H1 (cell line): ENCODE measurements at regions not wholly inside any gene's neighbourhood (a gene's known extent, or its start where the extent isn't known, plus 50 kb on each side); places are given as distances from the start of the nearest gene placed in this dataset.

Source experiments
- CTCF ChIA-PET: fragments of 300-600 bp; sonication (Branson Sonifier 250); formaldehyde crosslinking; loops from one replicate; lab custom pipeline; 2021; ENCODE audit not compliant: partially characterized antibody; lab: Charles Lee
- POLR2A ChIA-PET: fragments of 300-600 bp; sonication (Branson Sonifier 250); formaldehyde crosslinking; loops from one replicate; lab custom pipeline; 2021; ENCODE audit warnings: inconsistent platforms; ENCODE audit not compliant: partially characterized antibody; lab: Charles Lee
- DNase-seq, 2 experiments: peaks; one replicate each; pipeline versions ENCODE4 v3.0.0 to v3.0.0-alpha.2; 2010 to 2022; ENCODE audit warnings: low spot score in 2 of 2, low read depth in 1 of 2, mixed read lengths in 1 of 2
- FAIRE-seq: peaks from 2 replicates; lab custom pipeline; 2011; peaks lifted over from hg19 to GRCh38; lab: Jason Lieb, UNC
- H2AFZ ChIP-seq: 2 replicates; pipeline ENCODE4 v1.8.1; 2012; ENCODE audit warnings: low read length, inconsistent platforms
- H2AK5ac ChIP-seq: 2 replicates; pipeline ENCODE4 v1.6.1; 2013; ENCODE audit warnings: low read depth, low read length
- H2BK120ac ChIP-seq: replicated peaks from 2 replicates; pipeline ENCODE3; 2013; ENCODE audit warnings: low read depth, low read length, inconsistent platforms
- H2BK12ac ChIP-seq: 2 replicates; pipeline ENCODE4 v1.6.1; 2013; ENCODE audit warnings: low read depth, low read length
- H2BK15ac ChIP-seq: 2 replicates; pipeline ENCODE4 v1.6.1; 2013; ENCODE audit warnings: low read length
- H2BK20ac ChIP-seq: 2 replicates; pipeline ENCODE4 v1.6.1; 2013; ENCODE audit warnings: low read length
- H2BK5ac ChIP-seq: 2 replicates; pipeline ENCODE4 v1.6.1; 2013; ENCODE audit warnings: low read depth, low read length
- H3K14ac ChIP-seq: 2 replicates; pipeline ENCODE4 v1.6.1; 2013; ENCODE audit warnings: inconsistent platforms; ENCODE audit not compliant: insufficient read length
- H3K18ac ChIP-seq: 2 replicates; pipeline ENCODE4 v1.6.1; 2013; ENCODE audit warnings: low read length; ENCODE audit errors: extremely low read depth
- H3K23ac ChIP-seq: 2 replicates; pipeline ENCODE4 v1.6.1; 2013; ENCODE audit warnings: inconsistent platforms; ENCODE audit not compliant: insufficient read length
- H3K23me2 ChIP-seq: 2 replicates; pipeline ENCODE4 v1.6.1; 2013; ENCODE audit warnings: low read depth, low read length
- H3K27ac ChIP-seq: 2 replicates; pipeline ENCODE4 v1.6.1; 2011; ENCODE audit warnings: low read depth, low read length, inconsistent platforms
- H3K27me3 ChIP-seq, 4 experiments: replicated peaks in 1 of 4; 1 replicate in 1 of 4; 2 replicates in 3 of 4; pipeline versions ENCODE4 v1.6.1 to v1.8.1; 2011 to 2013; ENCODE audit warnings: low read length in 3 of 4, mild to moderate bottlenecking in 3 of 4, inconsistent platforms in 2 of 4, mixed read lengths in 2 of 4, moderate library complexity in 1 of 4; ENCODE audit not compliant: control insufficient read depth in 3 of 4, insufficient read depth in 3 of 4; ENCODE audit errors: extremely low read depth in 1 of 4
- H3K36me3 ChIP-seq, 4 experiments: 2 replicates each; pipeline versions ENCODE4 v1.6.1 to v1.8.1; 2011 to 2013; ENCODE audit warnings: mild to moderate bottlenecking in 4 of 4, low read length in 3 of 4, moderate library complexity in 2 of 4, control low read depth in 1 of 4, inconsistent platforms in 1 of 4; ENCODE audit not compliant: insufficient read depth in 4 of 4, control insufficient read depth in 2 of 4
- H3K4ac ChIP-seq: replicated peaks from 2 replicates; pipeline ENCODE3; 2013; ENCODE audit warnings: low read length, low read depth, mixed read lengths, inconsistent platforms; ENCODE audit not compliant: insufficient read length
- H3K4me1 ChIP-seq, 4 experiments: replicated peaks in 1 of 4; 1 replicate in 1 of 4; 2 replicates in 3 of 4; pipeline versions ENCODE4 v1.6.1 to v1.8.1; 2011 to 2013; ENCODE audit warnings: low read length in 3 of 4, inconsistent platforms in 2 of 4, mixed read lengths in 1 of 4; ENCODE audit not compliant: insufficient read depth in 4 of 4, control insufficient read depth in 3 of 4
- H3K4me2 ChIP-seq, 2 experiments: 2 replicates each; pipeline versions ENCODE4 v1.6.1 to v1.8.1; 2011 to 2013; ENCODE audit warnings: low read depth in 2 of 2, low read length in 2 of 2, control low read depth in 1 of 2, inconsistent platforms in 1 of 2, mild to moderate bottlenecking in 1 of 2; ENCODE audit not compliant: insufficient read depth in 1 of 2
- H3K4me3 ChIP-seq, 4 experiments: fragments of 200-600, 300-600 bp in 1 of 4; sonication (generic), shearing (Covaris generic), sonication (Bioruptor Twin) in 1 of 4; 2 replicates each; pipeline versions ENCODE4 v1.5.1 to v1.8.1; 2011 to 2016; ENCODE audit warnings: low read length in 4 of 4, low read depth in 3 of 4, control low read depth in 2 of 4, inconsistent platforms in 2 of 4, mild to moderate bottlenecking in 2 of 4, mixed read lengths in 1 of 4, moderate library complexity in 1 of 4; ENCODE audit not compliant: insufficient read depth in 2 of 4; ENCODE audit errors: extremely low read depth in 1 of 4
- H3K56ac ChIP-seq: replicated peaks from 2 replicates; pipeline ENCODE3; 2013; ENCODE audit warnings: low read depth, mild to moderate bottlenecking, mixed read lengths, low read length, inconsistent platforms; ENCODE audit not compliant: insufficient read length
- H3K79me1 ChIP-seq: 2 replicates; pipeline ENCODE4 v1.6.1; 2013; ENCODE audit warnings: low read depth, low read length, control low read depth
- H3K79me2 ChIP-seq, 2 experiments: 2 replicates each; pipeline versions ENCODE4 v1.6.1 to v1.8.1; 2012 to 2013; ENCODE audit warnings: low read length in 2 of 2, mild to moderate bottlenecking in 2 of 2, inconsistent platforms in 1 of 2; ENCODE audit not compliant: insufficient read depth in 2 of 2, control insufficient read depth in 1 of 2
- H3K9ac ChIP-seq, 4 experiments: replicated peaks in 1 of 4; 1 replicate in 1 of 4; 2 replicates in 3 of 4; pipeline versions ENCODE4 v1.6.1 to v1.8.1; 2011 to 2013; ENCODE audit warnings: low read depth in 3 of 4, low read length in 3 of 4, control low read depth in 2 of 4, mild to moderate bottlenecking in 2 of 4, moderate library complexity in 2 of 4, inconsistent platforms in 1 of 4; ENCODE audit errors: extremely low read depth in 1 of 4
- H3K9me3 ChIP-seq, 2 experiments: 2 replicates each; pipeline versions ENCODE4 v1.6.1 to v1.8.1; 2012 to 2013; ENCODE audit warnings: mild to moderate bottlenecking in 2 of 2, moderate library complexity in 2 of 2, control low read depth in 1 of 2, inconsistent platforms in 1 of 2, low read depth in 1 of 2, low read length in 1 of 2, mixed read lengths in 1 of 2; ENCODE audit not compliant: insufficient read depth in 2 of 2
- H4K20me1 ChIP-seq, 2 experiments: replicated peaks in 1 of 2; 2 replicates each; pipeline versions ENCODE3 to v1.8.1; 2011 to 2013; ENCODE audit warnings: inconsistent platforms in 2 of 2, low read length in 2 of 2, mild to moderate bottlenecking in 1 of 2; ENCODE audit not compliant: insufficient read depth in 2 of 2, control insufficient read depth in 1 of 2
- H4K5ac ChIP-seq: 2 replicates; pipeline ENCODE4 v1.6.1; 2013; ENCODE audit warnings: low read length, low read depth, mixed read lengths, inconsistent platforms; ENCODE audit not compliant: insufficient read length
- H4K8ac ChIP-seq: 2 replicates; pipeline ENCODE4 v1.8.0; 2013; ENCODE audit warnings: mild to moderate bottlenecking, moderate library complexity, low read length, inconsistent platforms; ENCODE audit not compliant: insufficient read depth; ENCODE audit errors: extremely low read depth
- H4K91ac ChIP-seq: replicated peaks from 2 replicates; pipeline ENCODE3; 2013; ENCODE audit warnings: low read length, mixed read lengths, inconsistent platforms; ENCODE audit not compliant: insufficient read length
- CHD2 ChIP-seq: IDR thresholded peaks from 2 replicates; pipeline ENCODE4 v1.6.1; 2012; ENCODE audit warnings: low read length, improper control_type of control experiment
- CREB1 ChIP-seq: IDR thresholded peaks from 2 replicates; pipeline ENCODE4 v1.6.1; 2012; ENCODE audit warnings: inconsistent platforms
- HDAC6 ChIP-seq: IDR thresholded peaks from one replicate; pipeline ENCODE4 v1.7.1; 2012; ENCODE audit warnings: low read depth, mild to moderate bottlenecking, inconsistent platforms, low read length, moderate library complexity
- KDM1A ChIP-seq: fragments of 200-600, 300-600 bp; sonication (generic); IDR thresholded peaks from 2 replicates; pipeline ENCODE4 v1.7.1; 2016; ENCODE audit warnings: mild to moderate bottlenecking, low read length, borderline replicate concordance
- MAFK ChIP-seq: IDR thresholded peaks from 2 replicates; pipeline ENCODE4 v1.6.1; 2012; ENCODE audit warnings: low read depth, mild to moderate bottlenecking, improper control_type of control experiment, low read length
- WGBS, 2 experiments: shearing (Covaris generic) in 1 of 2; methylation state at CpG; one replicate each; pipeline versions ENCODE4 v1.1.6 to v1.1.7; 2013 to 2015; ENCODE audit warnings: low lambda C conversion rate in 2 of 2, mixed read lengths in 2 of 2, inconsistent platforms in 1 of 2, low coverage in 1 of 2, missing lambda C conversion rate in 1 of 2; ENCODE audit not compliant: insufficient replicate concordance in 2 of 2, insufficient coverage in 1 of 2, insufficient read length in 1 of 2; ENCODE audit errors: extremely low coverage in 1 of 2, missing lambda C conversion rate in 1 of 2; 5-methylcytosine and 5-hydroxymethylcytosine counted together
- TF ChIP-seq, protein P1 (sequence below): IDR thresholded peaks from 2 replicates; pipeline ENCODE4 v1.6.1; 2012; ENCODE audit warnings: inconsistent platforms
- TF ChIP-seq, protein P2 (sequence below): IDR thresholded peaks from 2 replicates; pipeline ENCODE4 v1.6.1; 2012; ENCODE audit warnings: low read length, inconsistent platforms

DNA sequence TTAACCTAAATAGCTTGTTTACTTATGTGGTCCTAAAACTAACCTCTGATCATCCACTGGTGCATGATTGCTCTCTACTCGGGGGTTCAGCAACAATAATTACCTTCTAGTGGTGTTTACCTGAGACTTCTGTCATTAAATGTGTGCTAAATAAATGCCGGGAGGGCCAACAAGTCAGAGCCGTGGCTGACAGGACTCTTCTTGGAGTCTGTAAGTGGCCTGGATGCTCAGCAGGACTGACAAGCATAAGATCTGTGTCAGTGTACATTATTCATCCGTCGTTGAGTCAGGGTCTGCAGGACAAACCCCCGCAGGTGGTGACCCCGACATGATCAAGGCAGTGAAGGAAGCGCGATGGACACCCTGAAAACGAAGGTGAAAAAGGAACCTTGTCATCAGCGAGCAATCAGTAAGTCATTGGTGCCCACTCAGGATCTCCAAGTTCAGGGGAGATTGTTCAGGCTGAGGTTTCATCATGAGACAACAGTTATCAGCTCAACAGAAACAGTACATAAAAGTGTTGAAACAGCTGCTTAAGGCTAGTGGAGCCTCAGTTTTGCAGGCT is 1466.9 kb downstream of the UQCRFS1 start:
- H3K36me3 ChIP-seq, result no peaks in the 10 kb centered on the region
- H3K27ac ChIP-seq, result no peak overlapping the region
- no peak overlapping the region for H2BK20ac ChIP-seq
- H2BK5ac ChIP-seq, result no peak overlapping the region
- peaks cover 5 to 10% of the 10 kb centered on the region in 2 experiments; a peak in 3 of 4 replicates for H3K9me3 ChIP-seq
- no peak overlapping the region for H3K4ac ChIP-seq
- FAIRE-seq, result no peak
- H4K8ac ChIP-seq, result no peak overlapping the region
- H3K4me1 ChIP-seq, result no peaks in the 10 kb centered on the region; a peak in 1 of 7 replicates
- H3K56ac ChIP-seq, result no peak overlapping the region
- H2BK12ac ChIP-seq, result no peak overlapping the region
- 91% methylated on average over 11 of the region's 11 CpGs; no CpG with 5 or more reads in 1 of the 2 experiments for WGBS, 2 experiments
- DNase-seq, result peak in 1 of 2 experiments; percentile 7
- H3K18ac ChIP-seq, result no peak overlapping the region
- H2BK120ac ChIP-seq, result no peak overlapping the region
- H2AK5ac ChIP-seq, result no peak overlapping the region
- POLR2A ChIA-PET, result no interaction called here
- H2AFZ ChIP-seq, result no peak overlapping the region
- no peaks in the 10 kb centered on the region for H3K23me2 ChIP-seq
- no peak overlapping the region; a peak in 1 of 4 replicates for H3K4me2 ChIP-seq
- H2BK15ac ChIP-seq, result no peak overlapping the region
- H3K9ac ChIP-seq, result no peak overlapping the region
- no peak overlapping the region for H3K4me3 ChIP-seq
- no peak overlapping the region for H3K23ac ChIP-seq
- no peak overlapping the region for H4K91ac ChIP-seq
- TF ChIP-seq, protein P1, sequence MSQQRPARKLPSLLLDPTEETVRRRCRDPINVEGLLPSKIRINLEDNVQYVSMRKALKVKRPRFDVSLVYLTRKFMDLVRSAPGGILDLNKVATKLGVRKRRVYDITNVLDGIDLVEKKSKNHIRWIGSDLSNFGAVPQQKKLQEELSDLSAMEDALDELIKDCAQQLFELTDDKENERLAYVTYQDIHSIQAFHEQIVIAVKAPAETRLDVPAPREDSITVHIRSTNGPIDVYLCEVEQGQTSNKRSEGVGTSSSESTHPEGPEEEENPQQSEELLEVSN, result no peak
- no peak for TF ChIP-seq CHD2
- TF ChIP-seq, protein P2, sequence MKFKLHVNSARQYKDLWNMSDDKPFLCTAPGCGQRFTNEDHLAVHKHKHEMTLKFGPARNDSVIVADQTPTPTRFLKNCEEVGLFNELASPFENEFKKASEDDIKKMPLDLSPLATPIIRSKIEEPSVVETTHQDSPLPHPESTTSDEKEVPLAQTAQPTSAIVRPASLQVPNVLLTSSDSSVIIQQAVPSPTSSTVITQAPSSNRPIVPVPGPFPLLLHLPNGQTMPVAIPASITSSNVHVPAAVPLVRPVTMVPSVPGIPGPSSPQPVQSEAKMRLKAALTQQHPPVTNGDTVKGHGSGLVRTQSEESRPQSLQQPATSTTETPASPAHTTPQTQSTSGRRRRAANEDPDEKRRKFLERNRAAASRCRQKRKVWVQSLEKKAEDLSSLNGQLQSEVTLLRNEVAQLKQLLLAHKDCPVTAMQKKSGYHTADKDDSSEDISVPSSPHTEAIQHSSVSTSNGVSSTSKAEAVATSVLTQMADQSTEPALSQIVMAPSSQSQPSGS, result no peak
- TF ChIP-seq HDAC6, result no peak
- no peak for TF ChIP-seq CREB1
- TF ChIP-seq KDM1A, result no peak
- no peak for TF ChIP-seq MAFK
- H4K20me1 ChIP-seq, result peaks cover 1 to 3% of the 10 kb centered on the region in 2 experiments
- no peaks in the 10 kb centered on the region for H3K79me1 ChIP-seq
- H4K5ac ChIP-seq, result no peak overlapping the region
- no peak overlapping the region for H3K14ac ChIP-seq
- CTCF ChIA-PET, result no interaction called here
- H3K79me2 ChIP-seq, result no peaks in the 10 kb centered on the region
- H3K27me3 ChIP-seq, result peaks cover 1 to 22% (median 9%) of the 10 kb centered on the region in 4 experiments; a peak in 6 of 7 replicates
